ENCODE measurements at regions not wholly inside any gene's neighbourhood (a gene's known extent, or its start where the extent isn't known, plus 50 kb on each side); places are given as distances from the start of the nearest gene placed in this dataset.
"Not testable (repeated sequence)": the region's sequence is repeated elsewhere in the genome, so short reads cannot be mapped to it uniquely, and the experiment has no call there.

- H3K27ac ChIP-seq = no peak overlapping the region
- no peaks in the 10 kb centered on the region for H3K79me2 ChIP-seq (ENCODE audit: insufficient read depth, low read depth)
- H3K36me3 ChIP-seq (ENCODE audit: insufficient read depth) = no peaks in the 10 kb centered on the region
- no peak overlapping the region for H3K4me3 ChIP-seq (IDR thresholded peaks at IDR 0.05; ENCODE audit: insufficient read depth, low read depth, low read length)
- H3K27me3 ChIP-seq (ENCODE audit: insufficient read depth, low read depth) = no peaks in the 10 kb centered on the region
- H3K4me2 ChIP-seq = no peak overlapping the region
- no peaks in the 10 kb centered on the region for H4K20me1 ChIP-seq (ENCODE audit: insufficient read depth)
- H2AFZ ChIP-seq (ENCODE audit: low read depth) = no peak overlapping the region
- H3K4me1 ChIP-seq (ENCODE audit: low read depth, poor library complexity, severe bottlenecking) = no peaks in the 10 kb centered on the region
- TF ChIP-seq CTCF (conservative IDR thresholded peaks at IDR 0.05; ENCODE audit: low read depth, low read length) = no peak
- H3K9ac ChIP-seq = no peak overlapping the region
Measured at GRCh38 chr10:109770663-109771062, 152.6 kb downstream of the XPNPEP1 start.

GRCh38 chr10:109769966-109770365, 153.3 kb downstream of the XPNPEP1 start:
- no peak overlapping the region for H3K4me2 ChIP-seq
- no peaks in the 10 kb centered on the region for H4K20me1 ChIP-seq (ENCODE audit: insufficient read depth)
- H3K9ac ChIP-seq = no peak overlapping the region
- no peak overlapping the region for H3K4me3 ChIP-seq (IDR thresholded peaks at IDR 0.05; ENCODE audit: insufficient read depth, low read depth, low read length)
- H3K27ac ChIP-seq = no peak overlapping the region
- TF ChIP-seq CTCF (conservative IDR thresholded peaks at IDR 0.05; ENCODE audit: low read depth, low read length) = no peak
- no peaks in the 10 kb centered on the region for H3K4me1 ChIP-seq (ENCODE audit: low read depth, poor library complexity, severe bottlenecking)
- no peak overlapping the region for H2AFZ ChIP-seq (ENCODE audit: low read depth)
- H3K36me3 ChIP-seq (ENCODE audit: insufficient read depth) = no peaks in the 10 kb centered on the region
- H3K79me2 ChIP-seq (ENCODE audit: insufficient read depth, low read depth) = no peaks in the 10 kb centered on the region
- no peaks in the 10 kb centered on the region for H3K27me3 ChIP-seq (ENCODE audit: insufficient read depth, low read depth)

GRCh38 chr10:109765838-109766237, 157.5 kb downstream of the XPNPEP1 start:
- H3K4me2 ChIP-seq = no peak overlapping the region
- TF ChIP-seq CTCF (conservative IDR thresholded peaks at IDR 0.05; ENCODE audit: low read depth, low read length) = no peak

GRCh38 chr10:109762555-109762954, 160.8 kb downstream of the XPNPEP1 start:
- no peak for TF ChIP-seq CTCF (conservative IDR thresholded peaks at IDR 0.05; ENCODE audit: low read depth, low read length)
- Histone ChIP-seq H2AFZ (ENCODE audit: low read depth) (no peak overlapping the region), H3K4me3 (IDR thresholded peaks at IDR 0.05; ENCODE audit: insufficient read depth, low read depth, low read length) (no peak overlapping the region), H3K79me2 (ENCODE audit: insufficient read depth, low read depth) (no peaks in the 10 kb centered on the region), H3K27ac (no peak overlapping the region), H3K4me2 (no peak overlapping the region), H3K27me3 (ENCODE audit: insufficient read depth, low read depth) (no peaks in the 10 kb centered on the region), H4K20me1 (ENCODE audit: insufficient read depth) (no peaks in the 10 kb centered on the region), H3K9ac (no peak overlapping the region), H3K36me3 (ENCODE audit: insufficient read depth) (no peaks in the 10 kb centered on the region), H3K4me1 (ENCODE audit: low read depth, poor library complexity, severe bottlenecking) (no peaks in the 10 kb centered on the region)

More at GRCh38 chr10:109765838-109766237, 157.5 kb downstream of the XPNPEP1 start:
- Histone ChIP-seq H3K27ac (no peak overlapping the region), H3K4me3 (IDR thresholded peaks at IDR 0.05; ENCODE audit: insufficient read depth, low read depth, low read length) (no peak overlapping the region), H3K9ac (no peak overlapping the region), H3K79me2 (ENCODE audit: insufficient read depth, low read depth) (no peaks in the 10 kb centered on the region), H3K27me3 (ENCODE audit: insufficient read depth, low read depth) (no peaks in the 10 kb centered on the region), H2AFZ (ENCODE audit: low read depth) (no peak overlapping the region), H3K4me1 (ENCODE audit: low read depth, poor library complexity, severe bottlenecking) (no peaks in the 10 kb centered on the region), H4K20me1 (ENCODE audit: insufficient read depth) (no peaks in the 10 kb centered on the region), H3K36me3 (ENCODE audit: insufficient read depth) (no peaks in the 10 kb centered on the region)

GRCh38 chr10:109757670-109758069, 165.6 kb downstream of the XPNPEP1 start:
- H3K27me3 ChIP-seq (ENCODE audit: insufficient read depth, low read depth); H3K4me3 ChIP-seq (IDR thresholded peaks at IDR 0.05; ENCODE audit: insufficient read depth, low read depth, low read length); H3K27ac ChIP-seq; H3K4me2 ChIP-seq; H3K4me1 ChIP-seq (ENCODE audit: low read depth, poor library complexity, severe bottlenecking); H2AFZ ChIP-seq (ENCODE audit: low read depth); H4K20me1 ChIP-seq (ENCODE audit: insufficient read depth); H3K36me3 ChIP-seq (ENCODE audit: insufficient read depth); H3K9ac ChIP-seq; H3K79me2 ChIP-seq (ENCODE audit: insufficient read depth, low read depth): not testable (repeated sequence)

Measured in KMS-11 (cell line).